HG02610 (cell line): ENCODE measurements at regions not wholly inside any gene's neighbourhood (a gene's known extent, or its start where the extent isn't known, plus 50 kb on each side); places are given as distances from the start of the nearest gene placed in this dataset.
"Not testable (repeated sequence)": the region's sequence is repeated elsewhere in the genome, so short reads cannot be mapped to it uniquely, and the experiment has no call there.

Experiments used
- ATAC-seq: cut with Tn5 transposase; IDR thresholded peaks from one replicate; pipeline ENCODE4 v1.9.1; 2021; ENCODE audit warnings: mild to moderate bottlenecking, moderate library complexity; ENCODE audit not compliant: unreplicated experiment

DNA sequence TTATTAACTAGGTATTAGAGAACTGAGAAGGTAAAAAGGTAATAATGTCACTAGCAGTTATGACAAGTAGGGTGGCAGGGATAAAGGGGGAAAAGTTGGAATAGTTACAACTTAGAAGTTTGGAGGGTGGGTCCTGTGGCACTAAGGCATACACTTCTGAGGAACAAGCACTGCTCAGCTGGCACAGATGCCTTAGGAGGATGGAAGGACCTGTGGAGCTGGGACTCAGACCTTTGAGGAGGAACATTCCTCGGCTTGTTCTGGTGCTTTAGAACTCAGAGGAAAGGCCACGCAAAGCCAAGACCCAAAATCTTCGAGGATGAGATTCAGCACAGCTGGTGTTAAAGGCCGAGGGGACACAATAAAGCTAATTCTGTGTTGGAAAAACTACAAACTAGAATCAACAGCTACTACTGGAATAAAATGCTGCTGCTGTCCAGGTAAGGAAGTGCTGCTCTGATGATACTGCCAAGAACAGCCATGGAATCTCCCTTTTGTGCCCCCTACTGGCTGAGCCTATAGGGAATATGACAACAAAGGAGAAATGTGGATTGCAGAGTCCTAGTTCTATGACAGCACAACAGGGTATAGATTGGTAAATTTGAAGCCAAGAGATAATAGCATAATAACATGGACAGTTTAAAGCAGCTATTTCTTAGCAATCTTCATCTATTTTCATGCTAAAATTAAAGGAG lies 126.7 kb downstream of the SLC25A46 start:
- peak; percentile 64 for ATAC-seq

DNA sequence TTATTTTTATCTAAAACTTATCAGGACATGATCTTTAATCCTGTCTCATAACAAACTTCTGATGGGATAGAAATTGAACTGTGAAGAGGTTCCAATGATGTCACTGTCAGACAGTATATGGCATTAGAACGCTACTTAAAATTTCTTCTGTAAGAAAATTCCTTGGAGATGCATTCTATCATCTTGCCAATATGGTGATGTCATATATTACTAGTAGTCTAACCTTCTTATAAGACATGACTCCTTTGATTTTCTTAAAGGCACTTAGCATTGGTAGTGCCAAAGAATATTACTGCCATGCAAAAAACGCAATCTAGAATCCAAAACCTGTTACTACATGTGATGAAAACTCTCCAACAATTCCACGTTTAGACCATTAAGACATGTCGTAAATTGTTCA lies 131.1 kb downstream of the SLC25A46 start:
- no peak for ATAC-seq

- ATAC-seq: no peak
Measured at GRCh38 chr5:110872200-110872599, 133.4 kb downstream of the SLC25A46 start.

- no peak for ATAC-seq
Measured at GRCh38 chr5:110872963-110873362, 134.2 kb downstream of the SLC25A46 start.

DNA sequence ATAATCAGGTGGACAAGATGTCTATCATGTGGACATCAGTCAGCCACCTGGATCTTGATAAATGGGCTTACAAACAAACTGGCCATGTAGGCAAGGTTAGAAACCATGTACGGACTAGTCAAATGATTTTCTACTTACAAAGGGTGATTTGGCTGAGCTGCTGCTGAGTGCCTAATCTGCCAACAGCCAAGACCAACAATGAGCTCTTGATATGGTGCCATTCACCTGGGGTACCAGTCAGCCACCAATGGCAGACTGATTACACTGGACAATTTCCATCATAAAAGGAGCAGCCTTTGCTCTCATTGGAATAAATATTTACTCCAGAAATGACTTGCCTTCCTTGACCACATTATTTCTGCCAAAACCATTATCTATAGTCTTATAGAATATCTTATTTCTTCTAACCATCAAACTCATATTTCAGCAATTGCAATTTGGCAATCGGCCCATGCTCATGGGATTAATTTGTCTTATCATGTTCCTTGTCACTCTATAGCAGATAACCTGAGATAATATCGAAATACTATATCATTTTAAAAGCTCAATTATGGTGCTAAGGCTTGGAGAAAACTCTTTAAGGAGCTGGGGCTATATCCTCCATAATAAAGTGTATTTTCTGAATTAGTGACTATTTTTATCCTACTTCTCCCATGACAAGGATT lies 135.1 kb downstream of the SLC25A46 start:
- no peak for ATAC-seq

DNA sequence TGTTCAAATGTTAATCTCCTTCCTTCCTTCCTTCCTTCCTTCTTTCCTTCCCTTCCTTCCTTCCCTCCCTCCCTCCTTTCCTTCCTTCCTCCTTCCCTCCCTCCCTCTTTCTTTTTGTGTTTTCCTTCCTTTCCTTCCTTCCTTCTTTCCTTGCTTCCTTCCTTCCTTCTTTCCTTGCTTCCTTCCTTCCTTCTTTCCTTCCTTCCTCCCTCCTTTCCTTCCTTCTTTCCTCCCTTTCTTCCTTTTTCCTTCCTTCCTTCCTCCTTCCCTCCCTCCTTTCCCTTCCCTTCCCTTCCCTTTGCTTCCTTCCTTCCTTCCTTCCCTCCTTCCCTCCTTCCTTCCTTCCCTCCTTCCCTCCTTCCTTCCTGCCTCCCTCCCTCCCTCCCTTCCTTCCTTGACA lies 136.3 kb downstream of the SLC25A46 start:
- not testable (repeated sequence) for ATAC-seq

DNA sequence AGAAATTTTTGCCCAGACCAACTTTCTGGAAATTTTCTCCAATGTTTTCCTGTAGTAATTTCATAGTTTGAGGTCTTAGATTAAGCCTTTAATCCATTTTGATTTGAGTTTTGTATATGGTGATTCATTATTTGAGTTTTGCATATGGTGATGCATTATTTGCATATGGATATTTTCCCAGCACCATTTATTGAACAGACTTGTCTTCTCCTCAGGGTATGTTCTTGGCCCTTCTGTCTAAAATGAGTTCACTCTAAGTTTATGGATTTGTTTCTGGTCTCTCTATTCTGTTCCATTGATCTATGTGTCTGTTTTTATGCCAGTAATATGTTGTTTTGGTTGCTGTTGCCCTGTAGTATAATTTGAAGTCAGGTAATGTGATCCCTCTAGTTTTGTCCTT lies 139.3 kb downstream of the SLC25A46 start:
- ATAC-seq: no peak

DNA sequence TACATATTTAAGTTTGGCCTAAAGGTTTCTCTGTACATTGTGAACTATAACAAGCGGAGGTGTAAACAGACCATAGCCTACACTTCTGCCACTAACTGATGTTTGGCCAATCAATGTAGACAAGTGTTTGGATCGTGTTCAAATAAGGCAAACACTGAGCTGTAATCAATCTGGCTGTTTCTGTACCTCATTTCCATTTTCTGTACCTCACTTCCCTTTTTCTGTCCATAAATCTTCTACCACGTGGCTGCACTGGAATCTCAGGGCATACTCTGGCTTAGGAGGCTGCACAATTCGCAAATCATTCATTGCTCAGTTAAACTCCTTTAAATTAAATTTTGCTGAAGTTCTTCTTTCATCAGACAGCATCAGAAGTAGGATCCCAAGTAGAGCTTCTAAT lies 140.9 kb downstream of the SLC25A46 start:
- ATAC-seq: no peak

GRCh38 chr5:110880413-110880812 lies 141.6 kb downstream of the SLC25A46 start:
- ATAC-seq: no peak

GRCh38 chr5:110884005-110884404 lies 145.2 kb downstream of the SLC25A46 start:
- ATAC-seq: no peak

GRCh38 chr5:110887170-110887569 lies 148.4 kb downstream of the SLC25A46 start:
- ATAC-seq: not testable (repeated sequence)

DNA sequence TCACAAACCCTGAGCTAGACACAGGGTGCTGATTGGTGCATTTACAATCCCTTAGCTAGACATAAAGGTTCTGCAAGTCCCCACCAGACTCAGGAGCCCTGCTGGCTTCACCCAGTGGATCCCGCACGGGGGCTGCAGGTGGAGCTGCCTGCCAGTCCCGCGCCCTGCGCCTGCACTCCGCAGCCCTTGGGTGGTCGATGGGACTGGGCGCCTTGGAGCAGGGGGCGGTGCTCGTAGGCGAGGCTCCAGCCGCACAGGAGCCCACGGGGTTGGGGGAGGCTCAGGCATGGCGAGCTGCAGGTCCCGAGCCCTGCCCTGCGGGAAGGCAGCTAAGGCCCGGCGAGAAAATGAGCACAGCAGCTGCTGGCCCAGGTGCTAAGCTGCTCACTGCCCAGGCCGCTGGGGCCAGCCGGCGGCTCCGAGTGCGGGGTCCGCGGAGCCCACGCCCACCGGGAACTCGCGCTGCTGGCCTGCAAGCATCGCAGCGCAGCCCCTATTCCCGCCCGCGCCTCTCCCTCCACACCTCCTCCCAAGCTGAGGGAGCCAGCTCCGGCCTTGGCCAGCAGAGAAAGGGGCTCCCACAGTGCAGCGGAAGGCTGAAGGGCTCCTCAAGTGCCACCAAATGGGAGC lies 155.2 kb downstream of the SLC25A46 start:
- ATAC-seq: not testable (repeated sequence)

DNA sequence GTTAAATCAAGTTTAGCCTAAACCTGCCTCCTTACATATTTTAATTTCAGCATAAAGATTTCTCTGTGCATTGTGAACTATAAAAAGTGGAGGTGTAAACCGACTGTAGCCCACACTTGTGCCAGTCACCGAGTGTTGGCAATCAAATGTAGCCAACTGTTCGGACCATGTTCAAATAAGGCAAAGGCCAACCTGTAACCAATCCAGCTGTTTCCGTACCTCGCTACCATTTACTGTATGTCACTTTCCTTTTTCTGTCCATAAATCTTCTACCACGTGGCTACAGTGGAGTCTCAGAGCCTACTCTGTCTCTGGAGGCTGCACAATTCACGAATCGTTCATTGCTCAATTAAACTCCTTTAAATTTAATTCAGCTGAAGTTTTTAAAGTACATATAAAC lies 156.0 kb downstream of the SLC25A46 start:
- no peak for ATAC-seq

GRCh38 chr5:110896901-110897300 lies 158.1 kb downstream of the SLC25A46 start:
- no peak for ATAC-seq

GRCh38 chr5:110899566-110900412 lies 161.0 kb downstream of the SLC25A46 start:
- peak; percentile 86 for ATAC-seq

- peak; percentile 52 for ATAC-seq
Measured at GRCh38 chr5:110900829-110901228, 162.0 kb downstream of the SLC25A46 start.

DNA sequence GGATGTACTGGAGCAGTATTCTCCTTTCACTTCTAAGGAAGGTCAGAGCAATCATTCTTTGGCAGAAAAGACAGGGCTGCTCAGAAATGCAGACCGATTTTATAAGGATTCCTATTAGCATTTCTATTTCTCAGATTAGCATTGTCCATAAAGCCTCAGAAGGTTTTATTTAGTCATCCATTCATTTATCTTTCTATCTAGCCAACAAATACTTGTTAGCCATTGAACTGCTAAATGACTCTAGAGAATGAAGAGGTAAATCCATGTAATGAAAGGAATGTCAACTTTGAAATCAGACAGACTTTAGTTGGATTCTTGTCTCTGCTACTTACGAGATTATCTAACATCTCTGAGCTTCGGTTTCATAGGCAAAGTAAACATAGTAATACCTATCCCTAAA lies 165.2 kb downstream of the SLC25A46 start:
- ATAC-seq: no peak

DNA sequence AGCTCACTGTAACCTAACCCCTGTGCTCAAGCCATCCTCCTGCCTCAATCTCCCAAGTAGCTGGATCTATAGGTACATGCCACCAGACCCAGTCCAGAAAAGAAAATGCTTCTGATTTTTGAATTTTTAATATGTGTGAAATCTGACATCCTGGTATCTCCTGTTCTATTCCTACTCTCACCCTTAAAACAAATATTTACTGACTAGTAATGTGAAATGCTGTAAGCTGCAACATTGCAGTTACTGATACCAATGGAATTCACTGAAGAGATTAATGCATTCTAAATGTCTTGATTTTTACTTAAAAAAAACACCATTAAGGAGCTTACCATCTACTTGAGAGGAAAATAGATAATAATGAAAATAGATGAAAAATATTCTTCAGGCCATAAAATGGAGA lies 162.7 kb upstream of the TSLP start:
- ATAC-seq: no peak

DNA sequence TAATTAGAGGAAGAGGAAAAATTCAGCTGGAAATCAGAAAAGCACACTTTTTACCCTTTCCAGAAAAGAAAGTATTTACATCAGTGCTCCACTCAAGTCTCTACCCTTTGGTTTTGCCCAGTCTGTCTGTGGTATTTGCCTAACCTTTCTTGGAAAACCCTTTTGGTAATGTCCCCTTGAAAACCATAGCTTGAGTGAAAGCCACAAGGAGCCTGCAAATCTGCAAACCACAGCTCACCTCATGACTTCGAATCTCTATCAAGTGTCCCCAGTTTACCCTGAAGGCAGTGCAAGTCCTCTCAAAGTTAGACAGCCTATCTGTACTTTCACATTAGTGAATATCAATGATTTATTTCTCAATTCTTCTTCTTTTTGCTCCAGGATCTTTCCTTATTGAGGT lies 162.1 kb upstream of the TSLP start:
- ATAC-seq: peak; percentile 66

GRCh38 chr5:110909950-110910349 lies 161.6 kb upstream of the TSLP start:
- no peak for ATAC-seq

GRCh38 chr5:110913221-110913620 lies 158.3 kb upstream of the TSLP start:
- no peak for ATAC-seq
